ENCODE measurements at regions not wholly inside any gene's neighbourhood (a gene's known extent, or its start where the extent isn't known, plus 50 kb on each side); places are given as distances from the start of the nearest gene placed in this dataset.

DNA sequence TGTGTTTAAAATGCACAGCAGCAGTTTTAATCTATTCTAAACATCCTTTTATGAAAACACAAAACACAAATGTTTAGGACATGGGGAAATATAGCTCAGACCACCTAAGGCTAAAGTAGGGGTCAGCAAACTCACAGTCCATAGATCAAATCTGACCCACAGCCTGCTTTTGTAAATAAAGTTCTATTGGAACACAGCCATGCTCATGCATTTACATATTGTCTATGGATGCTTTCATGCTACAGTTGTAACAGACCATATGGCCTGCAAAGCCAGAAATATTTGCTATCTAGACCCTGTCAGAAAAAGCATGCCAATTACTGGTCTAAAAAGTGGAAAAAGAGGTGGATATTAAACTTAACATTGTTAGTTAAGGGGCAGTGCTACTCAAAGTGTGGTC, 1105.4 kb upstream of the KLHL29 start:
- H3K36me3 ChIP-seq (ENCODE audit: control insufficient read depth, insufficient read depth, low read length) = no peaks in the 10 kb centered on the region
- H3K9me3 ChIP-seq (ENCODE audit: control insufficient read depth, insufficient read depth, low read depth, low read length) = no peaks in the 10 kb centered on the region
- no peak for DNase-seq (ENCODE audit: low read depth, low spot score)
- intact Hi-C loops (cut with micrococcal nuclease; ENCODE audit: unreplicated experiment) = no loop called here
- no peak overlapping the region for H3K27ac ChIP-seq (ENCODE audit: low read length)
- ChIA-PET CTCF (no interaction called here), POLR2A (no interaction called here)
- BruUV-seq (replicated peaks) = no TSS peak
- no peaks in the 10 kb centered on the region for H3K27me3 ChIP-seq (ENCODE audit: control insufficient read depth, insufficient read depth, low read length)
- no peak for TF ChIP-seq CTCF (IDR thresholded peaks at IDR 0.05)
- no peak for TF ChIP-seq POLR2AphosphoS5 (IDR thresholded peaks at IDR 0.05; ENCODE audit: low read depth, low read length)
- no peak for TF ChIP-seq TCF7L2 (IDR thresholded peaks at IDR 0.05; ENCODE audit: low read depth, low read length)
- TF ChIP-seq, protein P1, sequence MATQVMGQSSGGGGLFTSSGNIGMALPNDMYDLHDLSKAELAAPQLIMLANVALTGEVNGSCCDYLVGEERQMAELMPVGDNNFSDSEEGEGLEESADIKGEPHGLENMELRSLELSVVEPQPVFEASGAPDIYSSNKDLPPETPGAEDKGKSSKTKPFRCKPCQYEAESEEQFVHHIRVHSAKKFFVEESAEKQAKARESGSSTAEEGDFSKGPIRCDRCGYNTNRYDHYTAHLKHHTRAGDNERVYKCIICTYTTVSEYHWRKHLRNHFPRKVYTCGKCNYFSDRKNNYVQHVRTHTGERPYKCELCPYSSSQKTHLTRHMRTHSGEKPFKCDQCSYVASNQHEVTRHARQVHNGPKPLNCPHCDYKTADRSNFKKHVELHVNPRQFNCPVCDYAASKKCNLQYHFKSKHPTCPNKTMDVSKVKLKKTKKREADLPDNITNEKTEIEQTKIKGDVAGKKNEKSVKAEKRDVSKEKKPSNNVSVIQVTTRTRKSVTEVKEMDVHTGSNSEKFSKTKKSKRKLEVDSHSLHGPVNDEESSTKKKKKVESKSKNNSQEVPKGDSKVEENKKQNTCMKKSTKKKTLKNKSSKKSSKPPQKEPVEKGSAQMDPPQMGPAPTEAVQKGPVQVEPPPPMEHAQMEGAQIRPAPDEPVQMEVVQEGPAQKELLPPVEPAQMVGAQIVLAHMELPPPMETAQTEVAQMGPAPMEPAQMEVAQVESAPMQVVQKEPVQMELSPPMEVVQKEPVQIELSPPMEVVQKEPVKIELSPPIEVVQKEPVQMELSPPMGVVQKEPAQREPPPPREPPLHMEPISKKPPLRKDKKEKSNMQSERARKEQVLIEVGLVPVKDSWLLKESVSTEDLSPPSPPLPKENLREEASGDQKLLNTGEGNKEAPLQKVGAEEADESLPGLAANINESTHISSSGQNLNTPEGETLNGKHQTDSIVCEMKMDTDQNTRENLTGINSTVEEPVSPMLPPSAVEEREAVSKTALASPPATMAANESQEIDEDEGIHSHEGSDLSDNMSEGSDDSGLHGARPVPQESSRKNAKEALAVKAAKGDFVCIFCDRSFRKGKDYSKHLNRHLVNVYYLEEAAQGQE (IDR thresholded peaks at IDR 0.05; ENCODE audit: insufficient read depth in 1 of 2, low read depth in 2 of 2, low read length in 1 of 2) = no peak
- TF ChIP-seq SIN3A (IDR thresholded peaks at IDR 0.05; ENCODE audit: borderline replicate concordance, insufficient read depth, low read depth, low read length) = no peak
- in situ Hi-C loops (cut with HindIII; ENCODE audit: low pct_unique_long_range_greater_than_20kb, low sequenced_read_pairs) = no loop called here
- H3K4me3 ChIP-seq (ENCODE audit: low read depth in 2 of 2, low read length in 2 of 2) = no peak overlapping the region
- H3K4me1 ChIP-seq (ENCODE audit: control insufficient read depth, insufficient read depth, low read length) = no peaks in the 10 kb centered on the region
- no peak for ATAC-seq

GRCh38 chr2:22281033-22281432, 1103.9 kb upstream of the KLHL29 start:
- Histone ChIP-seq H3K4me3 (ENCODE audit: low read depth in 2 of 2, low read length in 2 of 2) (no peak overlapping the region), H3K27ac (ENCODE audit: low read length) (no peak overlapping the region), H3K36me3 (ENCODE audit: control insufficient read depth, insufficient read depth, low read length) (no peaks in the 10 kb centered on the region), H3K9me3 (ENCODE audit: control insufficient read depth, insufficient read depth, low read depth, low read length) (no peaks in the 10 kb centered on the region), H3K4me1 (ENCODE audit: control insufficient read depth, insufficient read depth, low read length) (no peaks in the 10 kb centered on the region), H3K27me3 (ENCODE audit: control insufficient read depth, insufficient read depth, low read length) (no peaks in the 10 kb centered on the region)
- in situ Hi-C loops (cut with HindIII; ENCODE audit: low pct_unique_long_range_greater_than_20kb, low sequenced_read_pairs) = no loop called here
- TF ChIP-seq POLR2AphosphoS5 (IDR thresholded peaks at IDR 0.05; ENCODE audit: low read depth, low read length) (no peak), SIN3A (IDR thresholded peaks at IDR 0.05; ENCODE audit: borderline replicate concordance, insufficient read depth, low read depth, low read length) (no peak), TCF7L2 (IDR thresholded peaks at IDR 0.05; ENCODE audit: low read depth, low read length) (no peak), CTCF (IDR thresholded peaks at IDR 0.05) (no peak)
- TF ChIP-seq, protein P1 (IDR thresholded peaks at IDR 0.05; ENCODE audit: insufficient read depth in 1 of 2, low read depth in 2 of 2, low read length in 1 of 2) = no peak
- DNase-seq (ENCODE audit: low read depth, low spot score) (no peak), ATAC-seq (no peak)
- ChIA-PET CTCF (no interaction called here), POLR2A (no interaction called here)
- intact Hi-C loops (cut with micrococcal nuclease; ENCODE audit: unreplicated experiment) = no loop called here
- no TSS peak for BruUV-seq (replicated peaks)

All from Panc1 (cell line).